ENCODE measurements at regions not wholly inside any gene's neighbourhood (a gene's known extent, or its start where the extent isn't known, plus 50 kb on each side); places are given as distances from the start of the nearest gene placed in this dataset.

DNA sequence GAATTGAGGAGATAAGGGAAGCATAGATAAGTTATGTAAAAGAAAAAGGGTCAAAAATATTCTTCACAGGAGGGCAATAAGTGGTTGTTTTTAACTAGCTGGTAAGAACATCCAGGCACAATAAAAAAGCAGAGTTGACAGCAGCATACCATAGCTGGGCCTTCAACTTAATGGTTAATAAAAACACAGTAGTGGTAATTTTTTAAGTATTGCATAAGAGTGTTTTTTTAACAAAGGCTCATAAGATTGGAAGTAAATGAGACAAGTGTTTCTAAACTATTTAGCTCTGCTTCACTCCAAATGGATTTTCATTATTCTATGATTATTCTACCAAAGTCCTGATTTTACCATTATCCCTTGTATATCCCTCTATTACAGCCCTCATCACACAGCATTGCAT is 140.1 kb upstream of the TSPAN8 start:
- H3K4me1 ChIP-seq: no peaks in the 10 kb centered on the region
- H3K36me3 ChIP-seq: no peaks in the 10 kb centered on the region
- no peak overlapping the region for H3K4me3 ChIP-seq
- H3K27me3 ChIP-seq: no peaks in the 10 kb centered on the region
- H3K9me3 ChIP-seq: no peaks in the 10 kb centered on the region
- H3K27ac ChIP-seq: no peak overlapping the region
- no peak for DNase-seq (ENCODE audit: low spot score in 2 of 2)
- TF ChIP-seq, protein P1, sequence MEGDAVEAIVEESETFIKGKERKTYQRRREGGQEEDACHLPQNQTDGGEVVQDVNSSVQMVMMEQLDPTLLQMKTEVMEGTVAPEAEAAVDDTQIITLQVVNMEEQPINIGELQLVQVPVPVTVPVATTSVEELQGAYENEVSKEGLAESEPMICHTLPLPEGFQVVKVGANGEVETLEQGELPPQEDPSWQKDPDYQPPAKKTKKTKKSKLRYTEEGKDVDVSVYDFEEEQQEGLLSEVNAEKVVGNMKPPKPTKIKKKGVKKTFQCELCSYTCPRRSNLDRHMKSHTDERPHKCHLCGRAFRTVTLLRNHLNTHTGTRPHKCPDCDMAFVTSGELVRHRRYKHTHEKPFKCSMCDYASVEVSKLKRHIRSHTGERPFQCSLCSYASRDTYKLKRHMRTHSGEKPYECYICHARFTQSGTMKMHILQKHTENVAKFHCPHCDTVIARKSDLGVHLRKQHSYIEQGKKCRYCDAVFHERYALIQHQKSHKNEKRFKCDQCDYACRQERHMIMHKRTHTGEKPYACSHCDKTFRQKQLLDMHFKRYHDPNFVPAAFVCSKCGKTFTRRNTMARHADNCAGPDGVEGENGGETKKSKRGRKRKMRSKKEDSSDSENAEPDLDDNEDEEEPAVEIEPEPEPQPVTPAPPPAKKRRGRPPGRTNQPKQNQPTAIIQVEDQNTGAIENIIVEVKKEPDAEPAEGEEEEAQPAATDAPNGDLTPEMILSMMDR (IDR thresholded peaks at IDR 0.05): no peak
- TF ChIP-seq POLR2A (IDR thresholded peaks at IDR 0.05): no peak
- TF ChIP-seq POLR2AphosphoS5 (IDR thresholded peaks at IDR 0.05): no peak
- intact Hi-C loops (cut with DNase I; ENCODE audit: low total_unique reads): no loop called here

DNA sequence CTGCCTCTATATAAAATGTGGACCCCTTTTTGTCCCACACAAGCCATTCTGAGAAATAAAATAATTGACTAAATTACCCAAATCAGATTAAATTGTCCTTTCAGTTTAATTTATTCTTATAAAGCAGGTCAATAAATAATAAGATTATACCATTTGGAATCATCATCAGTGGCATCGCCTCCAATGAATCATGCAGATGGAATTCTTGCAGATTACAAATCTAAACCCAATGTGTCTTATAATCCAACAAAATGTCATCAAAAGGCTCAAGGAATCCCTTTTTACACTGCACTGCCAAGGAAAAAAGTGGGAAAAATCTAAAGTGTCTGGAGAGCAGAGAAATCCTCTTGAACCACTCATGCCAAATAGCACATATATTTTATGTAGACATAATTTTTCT is 138.2 kb upstream of the TSPAN8 start:
- Histone ChIP-seq H3K36me3 (no peaks in the 10 kb centered on the region), H3K27me3 (no peaks in the 10 kb centered on the region), H3K4me1 (no peaks in the 10 kb centered on the region), H3K9me3 (peaks cover 0 to 6% of the 10 kb centered on the region in 2 donors), H3K27ac (no peak overlapping the region), H3K4me3 (no peak overlapping the region)
- intact Hi-C loops (cut with DNase I; ENCODE audit: low total_unique reads): no loop called here
- no peak for DNase-seq (ENCODE audit: low spot score in 2 of 2)
- TF ChIP-seq POLR2A (IDR thresholded peaks at IDR 0.05): no peak

DNA sequence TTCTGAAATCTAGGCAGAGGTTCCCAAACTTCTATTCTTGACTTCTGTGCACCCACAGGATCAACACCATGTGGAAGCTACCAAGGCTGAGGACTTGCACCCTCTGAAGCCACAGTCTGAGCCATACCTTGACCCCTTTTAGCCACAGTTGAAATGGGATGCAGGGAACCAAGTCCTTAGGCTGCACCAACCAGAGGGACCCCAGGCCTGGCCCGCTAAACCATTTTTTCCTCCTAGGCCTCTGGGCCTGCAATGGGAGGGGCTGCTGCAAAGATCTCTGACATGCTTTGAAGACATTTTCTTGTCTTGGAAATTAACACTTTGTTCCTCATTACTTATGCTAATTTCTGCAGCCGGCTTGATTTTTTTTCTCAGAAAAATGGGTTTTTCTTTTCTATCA is 133.9 kb upstream of the TSPAN8 start:
- no peak overlapping the region for H3K27ac ChIP-seq
- intact Hi-C loops (cut with DNase I; ENCODE audit: low total_unique reads): no loop called here
- H3K27me3 ChIP-seq: no peaks in the 10 kb centered on the region
- no peaks in the 10 kb centered on the region for H3K4me1 ChIP-seq
- no peak overlapping the region for H3K4me3 ChIP-seq
- TF ChIP-seq, protein P1 (IDR thresholded peaks at IDR 0.05): no peak
- TF ChIP-seq POLR2AphosphoS5 (IDR thresholded peaks at IDR 0.05): no peak
- DNase-seq (ENCODE audit: low spot score in 2 of 2): no peak
- H3K9me3 ChIP-seq: peaks cover 0 to 6% of the 10 kb centered on the region in 2 donors
- H3K36me3 ChIP-seq: no peaks in the 10 kb centered on the region

DNA sequence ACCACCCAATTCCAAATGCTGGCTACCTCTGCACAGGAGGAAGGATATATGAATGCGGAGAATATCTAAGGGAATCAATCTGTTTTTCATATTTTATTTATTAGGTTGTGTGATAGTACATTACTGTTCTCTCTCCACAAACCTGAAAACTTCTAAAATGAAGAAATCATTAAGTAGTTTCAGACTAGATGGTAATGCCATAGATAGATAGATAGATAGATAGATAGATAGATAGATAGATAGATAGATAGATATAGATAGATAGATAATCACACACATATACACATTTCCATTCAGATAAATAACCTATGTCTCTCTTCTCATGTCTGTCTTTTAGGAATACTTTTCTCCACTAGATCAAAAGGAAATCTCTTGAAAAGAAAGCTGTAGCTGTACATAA is 126.1 kb upstream of the TSPAN8 start:
- Histone ChIP-seq H3K4me1 (no peaks in the 10 kb centered on the region), H3K4me3 (no peak overlapping the region), H3K9me3 (no peaks in the 10 kb centered on the region), H3K27ac (no peak overlapping the region), H3K36me3 (no peaks in the 10 kb centered on the region), H3K27me3 (no peaks in the 10 kb centered on the region)
- no peak for DNase-seq (ENCODE audit: low spot score in 2 of 2)
- TF ChIP-seq, protein P1 (IDR thresholded peaks at IDR 0.05): no peak
- TF ChIP-seq POLR2AphosphoS5 (IDR thresholded peaks at IDR 0.05): no peak
- no peak for TF ChIP-seq POLR2A (IDR thresholded peaks at IDR 0.05)
- intact Hi-C loops (cut with DNase I; ENCODE audit: low total_unique reads): no loop called here

DNA sequence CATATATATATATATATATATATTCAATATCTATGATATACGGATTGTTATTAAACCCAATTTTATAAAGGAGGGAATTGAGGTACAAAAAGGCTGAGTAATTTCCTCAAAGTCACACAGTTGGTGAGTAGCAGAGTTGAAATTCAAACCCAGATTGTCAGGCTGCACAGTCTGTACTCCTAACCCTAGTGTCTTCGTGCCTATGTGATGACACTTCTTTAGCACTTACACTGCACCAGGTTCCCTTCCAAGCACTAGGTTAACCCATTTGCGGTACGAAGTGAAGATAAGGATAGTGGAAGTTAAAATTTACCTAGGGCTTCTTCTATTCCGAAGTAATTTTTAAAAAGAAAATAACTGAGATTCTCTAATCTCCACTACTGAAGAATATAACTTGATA is 125.1 kb upstream of the TSPAN8 start:
- intact Hi-C loops (cut with DNase I; ENCODE audit: low total_unique reads): no loop called here
- H3K4me3 ChIP-seq: no peak overlapping the region
- no peak for TF ChIP-seq POLR2AphosphoS5 (IDR thresholded peaks at IDR 0.05)
- TF ChIP-seq, protein P1 (IDR thresholded peaks at IDR 0.05): no peak
- no peak for TF ChIP-seq POLR2A (IDR thresholded peaks at IDR 0.05)
- no peaks in the 10 kb centered on the region for H3K9me3 ChIP-seq
- H3K36me3 ChIP-seq: no peaks in the 10 kb centered on the region
- no peak for DNase-seq (ENCODE audit: low spot score in 2 of 2)
- no peaks in the 10 kb centered on the region for H3K27me3 ChIP-seq
- H3K27ac ChIP-seq: no peak overlapping the region
- H3K4me1 ChIP-seq: no peaks in the 10 kb centered on the region

DNA sequence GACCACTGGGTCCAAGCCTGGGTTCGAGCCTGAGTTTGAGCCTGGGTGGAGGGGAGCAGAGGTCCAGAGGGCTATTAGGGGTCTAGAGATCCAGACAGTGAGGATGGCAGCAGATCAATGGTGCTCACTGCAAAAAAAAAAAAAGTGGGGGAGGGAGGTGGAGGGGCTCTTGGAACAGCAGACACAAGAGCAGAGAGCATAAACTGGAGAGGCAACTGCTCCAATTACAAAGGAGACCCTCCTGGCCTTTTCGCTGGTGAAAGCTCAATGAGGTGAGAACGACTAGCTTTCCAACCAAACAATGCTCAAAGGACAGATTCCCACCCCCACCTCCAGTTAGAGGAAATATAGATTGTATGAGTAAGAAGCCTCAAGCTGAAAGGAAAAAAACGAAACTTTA is 124.2 kb upstream of the TSPAN8 start:
- Histone ChIP-seq H3K36me3 (no peaks in the 10 kb centered on the region), H3K27me3 (no peaks in the 10 kb centered on the region), H3K27ac (no peak overlapping the region), H3K4me1 (no peaks in the 10 kb centered on the region), H3K4me3 (no peak overlapping the region), H3K9me3 (no peaks in the 10 kb centered on the region)
- DNase-seq (ENCODE audit: low spot score in 2 of 2): no peak
- TF ChIP-seq POLR2A (IDR thresholded peaks at IDR 0.05): no peak
- TF ChIP-seq, protein P1 (IDR thresholded peaks at IDR 0.05): no peak
- TF ChIP-seq POLR2AphosphoS5 (IDR thresholded peaks at IDR 0.05): no peak
- intact Hi-C loops (cut with DNase I; ENCODE audit: low total_unique reads): no loop called here
